SKM-1 (cell line): ENCODE measurements at regions not wholly inside any gene's neighbourhood (a gene's known extent, or its start where the extent isn't known, plus 50 kb on each side); places are given as distances from the start of the nearest gene placed in this dataset.
"Not testable (repeated sequence)": the region's sequence is repeated elsewhere in the genome, so short reads cannot be mapped to it uniquely, and the experiment has no call there.

Experiments
- DNase-seq: peaks from one replicate; lab custom pipeline; 2025; ENCODE audit not compliant: unreplicated experiment; lab: John Stamatoyannopoulos, UW

DNA sequence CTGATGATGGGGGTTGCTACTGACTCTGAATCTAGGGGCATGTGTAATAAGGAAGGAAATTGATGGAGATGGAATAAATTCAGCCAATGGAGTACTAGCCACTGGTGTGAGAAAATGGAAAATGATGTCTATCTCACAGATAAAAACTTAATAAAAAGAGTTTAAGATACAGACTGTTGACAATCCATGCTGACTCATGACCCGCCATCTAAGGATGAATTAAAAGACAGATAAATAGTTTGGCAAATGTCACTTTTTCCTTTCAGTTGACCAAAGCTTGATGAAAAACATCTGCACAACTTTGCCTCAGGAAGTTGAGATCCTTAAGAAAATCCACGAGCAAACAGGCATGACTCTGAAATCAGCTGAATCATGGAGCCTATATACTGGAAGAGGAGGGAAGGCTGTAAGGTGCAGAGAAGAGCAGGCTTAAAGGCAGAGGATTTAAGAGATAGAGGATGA is 82.6 kb upstream of the BMP5 start:
- no peak for DNase-seq

DNA sequence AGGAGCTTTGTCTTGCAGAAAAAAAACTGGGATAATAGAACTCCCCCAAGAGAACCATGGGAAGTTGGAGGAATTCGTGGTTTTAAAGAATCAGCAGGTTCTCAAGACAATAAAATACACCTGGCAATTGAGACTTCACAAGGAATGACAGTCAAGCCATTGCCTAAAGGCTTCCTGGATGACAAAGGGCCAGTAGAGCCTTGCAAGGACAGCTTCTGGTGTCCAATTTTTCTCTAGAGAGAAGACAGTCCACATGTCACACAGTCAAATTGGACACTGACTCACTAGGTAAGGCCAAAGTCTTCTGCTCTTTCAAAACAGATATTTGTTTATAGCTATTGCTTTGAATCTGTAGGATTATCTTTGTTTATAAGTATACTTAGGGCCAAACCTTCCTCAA is 80.3 kb upstream of the BMP5 start:
- no peak for DNase-seq

DNA sequence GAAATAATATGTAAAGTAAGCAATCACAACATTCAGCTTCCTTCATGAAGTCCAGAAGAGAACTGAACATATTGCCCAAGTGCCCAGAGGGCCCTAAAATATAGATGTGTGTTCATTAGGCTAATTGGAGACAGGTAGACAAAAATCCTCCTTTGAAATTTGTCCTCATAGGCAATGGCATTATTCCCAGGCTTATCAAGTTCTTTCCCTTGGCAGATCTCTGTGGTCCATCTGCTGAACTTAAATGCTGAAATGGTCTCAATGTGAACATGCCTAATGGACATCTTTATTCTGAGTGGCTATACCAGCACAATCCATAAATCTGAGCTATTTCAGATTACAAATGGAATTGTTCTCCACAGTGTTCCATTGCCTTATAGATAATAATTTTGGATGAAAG is 79.0 kb upstream of the BMP5 start:
- no peak for DNase-seq

DNA sequence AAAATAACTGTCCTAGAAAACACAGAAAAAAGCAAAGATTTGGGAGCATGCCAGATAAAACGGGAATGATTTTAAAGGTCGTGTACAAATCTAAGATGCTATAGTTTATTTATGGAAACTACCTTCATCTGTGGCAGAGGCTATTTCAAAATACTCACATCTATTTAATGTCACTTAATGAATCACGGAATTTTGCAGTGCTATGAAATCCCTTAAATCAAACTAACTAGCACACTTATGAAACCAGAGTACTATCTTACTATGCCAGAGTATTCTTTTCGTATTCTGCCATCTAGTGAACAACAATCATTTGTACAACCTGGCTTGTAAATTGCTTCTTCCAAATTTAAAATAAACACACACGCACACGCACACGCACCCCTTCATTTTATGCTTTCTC is 77.9 kb upstream of the BMP5 start:
- DNase-seq: no peak

DNA sequence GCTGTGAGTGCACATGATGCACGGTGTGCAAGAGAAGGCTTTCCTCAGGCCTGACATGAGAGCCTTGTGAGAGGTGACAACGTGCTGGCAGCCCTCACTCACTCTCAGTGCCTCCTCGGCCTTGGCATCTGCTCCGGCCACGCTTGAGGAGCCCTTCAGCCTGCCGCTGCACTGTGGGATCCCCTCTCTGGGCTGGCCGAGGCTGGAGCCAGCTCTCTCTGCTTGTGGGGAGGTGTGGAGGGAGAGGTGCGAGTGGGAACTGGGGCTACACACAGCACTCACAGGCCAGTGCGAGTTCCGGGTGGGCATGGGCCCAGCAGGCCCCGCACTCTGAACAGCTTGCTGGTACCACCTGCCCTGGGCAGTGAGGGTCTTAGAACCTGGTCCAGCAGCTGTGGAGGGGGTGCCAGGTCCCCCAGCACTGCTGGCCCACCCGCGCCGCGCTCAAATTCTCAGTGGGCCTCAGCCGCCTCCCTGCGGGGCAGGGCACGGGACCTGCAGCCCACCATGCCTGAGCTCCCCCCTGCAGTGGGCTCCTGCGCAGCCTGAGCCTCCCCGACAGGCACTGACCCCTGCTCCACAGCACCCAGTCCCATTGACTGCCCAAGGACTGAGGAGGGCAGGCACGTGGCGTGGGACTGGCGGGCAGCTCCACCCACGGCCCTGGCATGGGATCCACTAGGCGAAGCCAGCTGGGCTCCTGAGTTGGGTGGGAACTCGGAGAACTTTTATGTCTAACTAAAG is 74.9 kb upstream of the BMP5 start:
- DNase-seq: no peak

DNA sequence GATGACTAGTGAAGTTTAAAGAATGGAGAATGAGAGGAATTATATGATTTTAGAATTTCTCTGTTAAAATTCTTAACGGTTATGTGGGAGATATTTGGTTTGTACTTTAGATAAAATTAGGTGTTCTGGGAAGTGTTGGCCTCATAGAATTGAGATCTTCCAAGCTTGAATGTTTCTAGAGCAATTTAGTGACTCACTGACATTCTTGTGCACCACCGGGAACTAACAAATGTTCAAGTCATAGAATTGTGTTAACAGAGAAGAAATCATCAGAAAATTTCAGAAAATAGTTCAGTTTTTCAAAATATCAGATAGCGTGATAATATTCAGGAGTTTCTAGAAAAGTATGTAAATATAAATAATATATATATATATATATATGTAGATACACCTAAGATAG is 67.9 kb upstream of the BMP5 start:
- DNase-seq: no peak

DNA sequence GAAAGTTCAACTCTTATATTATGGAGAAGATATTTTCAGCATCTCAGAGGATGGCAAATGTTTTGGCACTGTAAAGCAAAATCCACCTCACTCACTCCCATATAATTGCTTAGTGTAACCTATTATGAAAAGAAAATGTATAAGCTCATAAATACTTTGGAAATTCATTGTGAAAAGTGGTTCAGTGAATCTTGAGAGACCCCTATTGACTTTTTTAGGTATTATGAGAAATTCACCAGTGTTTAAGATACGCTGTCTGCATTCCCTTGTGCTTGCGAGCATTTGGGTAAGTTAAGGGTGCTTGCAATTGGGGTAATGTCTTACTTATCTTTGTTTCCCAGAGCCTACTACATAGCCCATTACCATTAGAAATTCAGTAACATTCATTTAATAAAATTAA is 66.3 kb upstream of the BMP5 start:
- DNase-seq: no peak

DNA sequence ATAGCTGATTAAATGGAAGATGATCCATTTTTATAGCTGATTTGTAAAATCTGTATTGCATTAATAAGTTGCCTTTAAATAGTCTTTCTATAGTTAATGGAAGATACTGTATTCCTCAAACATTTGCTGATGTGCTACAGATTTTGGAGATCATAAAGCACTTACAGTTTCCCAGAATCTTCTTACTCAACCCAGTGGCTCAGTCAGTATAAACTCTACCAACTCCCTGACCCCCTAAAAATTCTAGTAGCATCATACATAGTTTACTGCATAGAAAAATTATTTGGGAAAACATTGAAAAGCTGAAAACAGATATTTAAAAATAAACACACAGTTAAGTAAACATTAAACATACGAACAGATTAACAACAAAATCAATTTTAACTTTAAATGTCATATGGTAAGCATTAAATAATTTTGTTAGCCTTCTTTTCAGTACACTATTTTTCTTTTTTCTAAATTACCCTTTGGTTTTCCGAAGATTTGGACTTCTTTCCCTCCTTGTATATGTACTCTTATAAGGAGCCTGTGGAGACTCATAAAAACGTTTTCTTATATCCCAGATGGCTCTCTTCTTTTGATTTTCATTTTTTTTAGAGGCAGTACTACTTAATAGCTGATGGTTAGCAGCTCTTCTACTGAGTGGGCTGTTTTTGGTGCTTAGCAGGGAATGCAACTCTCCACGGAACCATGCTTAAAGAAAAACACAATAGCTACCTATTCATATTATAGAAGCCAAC is 62.7 kb upstream of the BMP5 start:
- DNase-seq: no peak

DNA sequence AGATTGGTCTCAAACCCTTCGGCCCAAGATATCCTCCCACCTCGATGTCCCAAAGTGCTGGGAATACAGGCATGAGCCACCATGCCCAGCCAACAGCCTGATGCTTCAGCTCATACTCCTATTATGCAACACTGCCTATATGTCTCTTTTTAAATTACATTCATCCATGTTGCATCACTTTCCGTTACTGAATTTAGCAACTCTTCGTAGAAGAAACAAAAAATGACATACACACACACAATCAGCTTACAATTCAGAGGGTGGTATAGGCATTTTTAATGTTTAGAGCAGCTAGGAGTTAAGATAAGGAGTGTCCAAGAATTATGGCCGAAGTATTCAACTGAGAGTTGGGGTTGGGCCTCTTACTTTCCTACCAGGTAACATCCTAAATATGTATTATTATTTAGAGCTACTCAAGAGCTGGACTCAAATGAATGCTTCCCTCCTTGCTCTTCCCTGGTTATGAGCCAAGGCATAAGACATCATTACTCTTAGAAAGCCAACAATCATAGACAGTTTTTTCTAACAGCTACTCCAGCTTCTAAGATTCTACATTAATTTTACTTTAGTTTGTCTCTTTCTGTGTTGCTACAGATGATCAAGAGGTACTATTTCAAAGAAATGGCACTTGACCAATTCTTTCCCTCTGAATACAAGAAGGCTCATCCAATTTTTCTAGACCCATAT is 62.0 kb upstream of the BMP5 start:
- peak; percentile 61 for DNase-seq

DNA sequence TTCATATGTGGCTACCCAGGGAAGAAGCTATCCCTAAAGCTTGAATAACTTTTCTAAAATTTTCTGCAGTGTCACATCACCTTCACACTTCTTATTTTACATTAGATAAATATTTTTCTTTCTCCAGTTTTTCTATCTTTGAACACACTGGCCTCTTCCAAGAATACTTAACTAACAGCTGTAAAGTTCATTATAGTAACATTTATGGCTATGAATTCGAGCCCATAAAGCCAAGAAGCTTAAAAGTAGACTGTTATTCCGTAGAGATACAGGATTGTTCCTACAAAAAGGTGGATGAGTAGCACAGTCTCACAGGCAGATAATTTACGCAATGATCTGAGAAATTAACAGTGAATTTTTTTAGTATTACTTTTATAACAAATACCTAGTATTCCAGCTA is 55.7 kb upstream of the BMP5 start:
- DNase-seq: no peak

DNA sequence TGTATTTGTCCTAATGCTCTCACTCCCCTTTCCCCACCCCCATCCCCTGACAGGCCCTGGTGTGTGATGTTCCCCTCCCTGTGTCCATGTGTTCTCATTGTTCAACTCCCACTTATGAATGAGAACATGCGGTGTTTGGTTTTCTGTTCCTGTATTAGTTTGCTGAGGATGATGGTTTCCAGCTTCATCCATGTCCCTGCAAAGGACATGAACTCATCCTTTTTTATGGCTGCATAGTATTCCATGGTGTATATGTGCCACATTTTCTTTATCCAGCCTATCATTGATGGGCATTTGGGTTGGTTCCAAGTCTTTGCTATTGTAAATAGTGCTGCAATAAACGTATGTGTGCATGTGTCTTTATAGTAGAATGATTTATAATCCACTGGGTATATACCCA is 52.3 kb upstream of the BMP5 start:
- DNase-seq: not testable (repeated sequence)

DNA sequence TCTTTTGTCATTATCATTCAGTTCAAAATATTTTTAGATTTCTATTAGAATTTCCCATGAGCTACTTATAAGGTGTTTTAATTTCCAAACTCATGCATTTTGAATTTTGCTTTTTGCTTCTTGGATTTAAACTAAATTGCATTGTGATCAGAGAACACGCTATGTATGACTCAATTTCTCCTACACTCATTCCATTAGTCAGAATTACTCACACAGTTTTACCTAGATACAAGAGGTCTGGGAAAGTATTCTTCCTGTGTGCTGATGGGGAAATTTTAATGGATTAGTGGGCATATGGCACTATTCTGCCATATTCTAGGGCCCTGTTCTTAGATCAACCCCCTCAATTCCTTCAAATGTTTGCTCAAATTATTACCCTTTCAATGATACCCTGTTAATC is 49.9 kb upstream of the BMP5 start:
- DNase-seq: no peak
